GM20431 (cell line): ENCODE measurements at regions not wholly inside any gene's neighbourhood (a gene's known extent, or its start where the extent isn't known, plus 50 kb on each side); places are given as distances from the start of the nearest gene placed in this dataset.

Source experiments
- in situ Hi-C: fragments of 300-500 bp; cut with MseI, MboI; formaldehyde crosslinking; loops from one replicate; pipeline ENCODE4 v1.15.0; 2020; ENCODE audit warnings: low sequenced_read_pairs; ENCODE audit not compliant: unreplicated experiment

GRCh38 chr1:201678264-201679101 is 139.6 kb downstream of the NAV1 start:
- in situ Hi-C loops: no loop called here

- in situ Hi-C loops: no loop called here
Measured at GRCh38 chr1:201681375-201681774, 142.4 kb downstream of the NAV1 start.

GRCh38 chr1:201682964-201683363 is 144.0 kb downstream of the NAV1 start:
- in situ Hi-C loops: no loop called here

GRCh38 chr1:201683397-201683796 is 144.5 kb downstream of the NAV1 start:
- in situ Hi-C loops: no loop called here

GRCh38 chr1:201685485-201685884 is 143.5 kb upstream of the IPO9 start:
- in situ Hi-C loops: no loop called here

GRCh38 chr1:201686714-201687455 is 142.1 kb upstream of the IPO9 start:
- in situ Hi-C loops: no loop called here

GRCh38 chr1:201688514-201688913 is 140.4 kb upstream of the IPO9 start:
- in situ Hi-C loops: no loop called here

- in situ Hi-C loops: loop anchor here (10.0 kb wide), 1 partner anchor 125 kb away; no protein-coding TSS in a partner anchor
Measured at GRCh38 chr1:201689647-201690046, 139.3 kb upstream of the IPO9 start.

- in situ Hi-C loops: loop anchor here (10.0 kb wide), 1 partner anchor 126 kb away; no protein-coding TSS in a partner anchor
Measured at GRCh38 chr1:201690528-201690927, 138.4 kb upstream of the IPO9 start.

- in situ Hi-C loops: loop anchor here (10.0 kb wide), 1 partner anchor 127 kb away; no protein-coding TSS in a partner anchor
Measured at GRCh38 chr1:201691716-201692554, 137.0 kb upstream of the IPO9 start.

GRCh38 chr1:201692555-201693394 is 136.2 kb upstream of the IPO9 start:
- in situ Hi-C loops: loop anchor here (10.0 kb wide), 1 partner anchor 128 kb away; no protein-coding TSS in a partner anchor

GRCh38 chr1:201693890-201694607 is 134.9 kb upstream of the IPO9 start:
- in situ Hi-C loops: loop anchor here (10.0 kb wide), 1 partner anchor 129 kb away; no protein-coding TSS in a partner anchor

- in situ Hi-C loops: loop anchor here (10.0 kb wide), 1 partner anchor 130 kb away; no protein-coding TSS in a partner anchor
Measured at GRCh38 chr1:201694608-201695335, 134.2 kb upstream of the IPO9 start.

GRCh38 chr1:201695607-201696006 is 133.3 kb upstream of the IPO9 start:
- in situ Hi-C loops: loop anchor here (10.0 kb wide), 1 partner anchor 131 kb away; no protein-coding TSS in a partner anchor

- in situ Hi-C loops: loop anchor here (10.0 kb wide), 1 partner anchor 131 kb away; no protein-coding TSS in a partner anchor
Measured at GRCh38 chr1:201696217-201696761, 132.7 kb upstream of the IPO9 start.

GRCh38 chr1:201697174-201697573 is 131.8 kb upstream of the IPO9 start:
- in situ Hi-C loops: loop anchor here (10.0 kb wide), 1 partner anchor 132 kb away; no protein-coding TSS in a partner anchor

GRCh38 chr1:201701831-201702230 is 127.1 kb upstream of the IPO9 start:
- in situ Hi-C loops: no loop called here
